ENCODE measurements at regions not wholly inside any gene's neighbourhood (a gene's known extent, or its start where the extent isn't known, plus 50 kb on each side); places are given as distances from the start of the nearest gene placed in this dataset.

DNA sequence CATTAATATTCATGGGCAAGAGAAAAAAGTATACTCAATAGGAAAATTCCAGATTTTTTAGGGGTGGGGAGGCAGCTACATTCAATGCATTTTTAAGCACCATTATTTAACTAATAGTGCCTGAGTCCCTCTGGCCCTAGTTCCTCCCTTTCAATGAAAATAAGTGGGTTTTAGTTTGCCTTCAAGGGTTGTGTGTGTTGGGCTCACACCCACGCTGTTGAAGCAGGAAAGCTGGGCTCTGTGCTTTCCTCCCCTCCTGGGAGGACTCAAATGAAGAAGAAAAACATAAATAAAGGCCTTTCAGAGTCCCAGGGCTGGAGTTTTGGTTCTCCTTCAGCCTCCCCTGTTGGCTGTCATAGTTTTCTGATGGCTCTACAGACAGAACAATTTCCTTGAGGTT lies 366.2 kb downstream of the MIAT start:
- no peak for FAIRE-seq
- Histone ChIP-seq H3K36me3 (ENCODE audit: control insufficient read depth in 2 of 2, extremely low read depth in 1 of 2, insufficient read depth in 2 of 2, low read length in 2 of 2) (no peaks in the 10 kb centered on the region), H3K9ac (ENCODE audit: control insufficient read depth, extremely low read depth, insufficient read depth, low read length) (no peak overlapping the region), H3K9me1 (ENCODE audit: control insufficient read depth, extremely low read depth, insufficient read depth, low read length) (no peaks in the 10 kb centered on the region), H3K27me3 (ENCODE audit: control insufficient read depth, extremely low read depth, insufficient read depth, low read length) (peaks cover 8% of the 10 kb centered on the region), H4K20me1 (ENCODE audit: control insufficient read depth, extremely low read depth, insufficient read depth, low read length) (no peaks in the 10 kb centered on the region), H3K9me3 (ENCODE audit: control insufficient read depth, low read depth, low read length) (no peaks in the 10 kb centered on the region), H3K4me2 (ENCODE audit: control insufficient read depth, extremely low read depth, insufficient read depth, low read depth, low read length) (no peak overlapping the region), H3K79me2 (ENCODE audit: control insufficient read depth, insufficient read depth, low read length) (no peaks in the 10 kb centered on the region), H3K4me1 (ENCODE audit: control insufficient read depth, extremely low read depth, insufficient read depth, low read length) (no peaks in the 10 kb centered on the region), H2AFZ (ENCODE audit: control insufficient read depth, low read length) (no peak overlapping the region), H3K27ac (ENCODE audit: control insufficient read depth, insufficient read depth, low read length) (no peak overlapping the region), H3K4me3 (ENCODE audit: control insufficient read depth in 2 of 3, extremely low read depth in 1 of 3, insufficient read depth in 2 of 3, low read depth in 1 of 3, low read length in 3 of 3) (no peak overlapping the region)
- dilution Hi-C loops (cut with MboI; ENCODE audit: extremely low pct_ligation_motif_present, low sequenced_read_pairs), result no loop called here
- TF ChIP-seq, protein P1, sequence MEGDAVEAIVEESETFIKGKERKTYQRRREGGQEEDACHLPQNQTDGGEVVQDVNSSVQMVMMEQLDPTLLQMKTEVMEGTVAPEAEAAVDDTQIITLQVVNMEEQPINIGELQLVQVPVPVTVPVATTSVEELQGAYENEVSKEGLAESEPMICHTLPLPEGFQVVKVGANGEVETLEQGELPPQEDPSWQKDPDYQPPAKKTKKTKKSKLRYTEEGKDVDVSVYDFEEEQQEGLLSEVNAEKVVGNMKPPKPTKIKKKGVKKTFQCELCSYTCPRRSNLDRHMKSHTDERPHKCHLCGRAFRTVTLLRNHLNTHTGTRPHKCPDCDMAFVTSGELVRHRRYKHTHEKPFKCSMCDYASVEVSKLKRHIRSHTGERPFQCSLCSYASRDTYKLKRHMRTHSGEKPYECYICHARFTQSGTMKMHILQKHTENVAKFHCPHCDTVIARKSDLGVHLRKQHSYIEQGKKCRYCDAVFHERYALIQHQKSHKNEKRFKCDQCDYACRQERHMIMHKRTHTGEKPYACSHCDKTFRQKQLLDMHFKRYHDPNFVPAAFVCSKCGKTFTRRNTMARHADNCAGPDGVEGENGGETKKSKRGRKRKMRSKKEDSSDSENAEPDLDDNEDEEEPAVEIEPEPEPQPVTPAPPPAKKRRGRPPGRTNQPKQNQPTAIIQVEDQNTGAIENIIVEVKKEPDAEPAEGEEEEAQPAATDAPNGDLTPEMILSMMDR (optimal IDR thresholded peaks at IDR 0.05 in 1 of 3, IDR thresholded peaks at IDR 0.05 in 1 of 3, conservative IDR thresholded peaks at IDR 0.05 in 1 of 3; ENCODE audit: extremely low read depth in 1 of 3, insufficient read depth in 2 of 3, low read length in 3 of 3), result no peak
- TF ChIP-seq EZH2 (IDR thresholded peaks at IDR 0.05; ENCODE audit: low read length), result no peak
- no peak for DNase-seq (ENCODE audit: low read depth, low spot score)

DNA sequence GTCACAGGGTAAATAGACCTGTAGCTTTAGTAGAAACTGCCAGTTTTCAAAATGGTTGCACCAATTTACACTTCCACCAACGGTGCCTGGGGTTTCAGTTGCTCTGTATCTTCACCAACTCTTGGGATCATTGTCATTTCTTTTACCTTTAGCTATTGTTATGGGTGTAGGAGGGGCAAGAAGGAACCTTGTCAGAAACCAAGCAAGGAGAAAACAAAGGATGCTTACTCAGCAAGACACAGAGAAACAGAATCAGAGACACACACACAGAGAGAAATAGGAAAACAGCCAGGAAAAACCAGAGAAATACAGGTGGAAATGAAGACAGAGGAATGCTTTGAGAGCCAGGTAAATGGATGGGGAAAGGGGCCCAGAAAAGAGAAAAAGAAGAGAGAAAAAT lies 367.6 kb downstream of the MIAT start:
- Histone ChIP-seq H2AFZ (ENCODE audit: control insufficient read depth, low read length) (no peak overlapping the region), H3K4me1 (ENCODE audit: control insufficient read depth, extremely low read depth, insufficient read depth, low read length) (no peaks in the 10 kb centered on the region), H3K27me3 (ENCODE audit: control insufficient read depth, extremely low read depth, insufficient read depth, low read length) (peaks cover 8% of the 10 kb centered on the region), H3K27ac (ENCODE audit: control insufficient read depth, insufficient read depth, low read length) (no peak overlapping the region), H3K9me3 (ENCODE audit: control insufficient read depth, low read depth, low read length) (no peaks in the 10 kb centered on the region), H4K20me1 (ENCODE audit: control insufficient read depth, extremely low read depth, insufficient read depth, low read length) (no peaks in the 10 kb centered on the region), H3K4me2 (ENCODE audit: control insufficient read depth, extremely low read depth, insufficient read depth, low read depth, low read length) (no peak overlapping the region), H3K4me3 (ENCODE audit: control insufficient read depth in 2 of 3, extremely low read depth in 1 of 3, insufficient read depth in 2 of 3, low read depth in 1 of 3, low read length in 3 of 3) (no peak overlapping the region), H3K36me3 (ENCODE audit: control insufficient read depth in 2 of 2, extremely low read depth in 1 of 2, insufficient read depth in 2 of 2, low read length in 2 of 2) (no peaks in the 10 kb centered on the region), H3K9me1 (ENCODE audit: control insufficient read depth, extremely low read depth, insufficient read depth, low read length) (no peaks in the 10 kb centered on the region), H3K9ac (ENCODE audit: control insufficient read depth, extremely low read depth, insufficient read depth, low read length) (no peak overlapping the region), H3K79me2 (ENCODE audit: control insufficient read depth, insufficient read depth, low read length) (no peaks in the 10 kb centered on the region)
- no peak for TF ChIP-seq EZH2 (IDR thresholded peaks at IDR 0.05; ENCODE audit: low read length)
- TF ChIP-seq, protein P1 (optimal IDR thresholded peaks at IDR 0.05 in 1 of 3, IDR thresholded peaks at IDR 0.05 in 1 of 3, conservative IDR thresholded peaks at IDR 0.05 in 1 of 3; ENCODE audit: extremely low read depth in 1 of 3, insufficient read depth in 2 of 3, low read length in 3 of 3), result no peak
- dilution Hi-C loops (cut with MboI; ENCODE audit: extremely low pct_ligation_motif_present, low sequenced_read_pairs), result no loop called here
- FAIRE-seq (no peak), DNase-seq (ENCODE audit: low read depth, low spot score) (no peak)

All from keratinocyte (primary cell).